Upper lobe of left lung (tissue), 6 donors: ENCODE measurements at regions not wholly inside any gene's neighbourhood (a gene's known extent, or its start where the extent isn't known, plus 50 kb on each side); places are given as distances from the start of the nearest gene placed in this dataset.

Experiments
- ATAC-seq, 2 donors: fragments of 200-7000 bp; cut with Tn5 transposase; one replicate each; pipeline ENCODE4 v1.9.1; 2022; ENCODE audit warnings: mild to moderate bottlenecking in 2 of 2, moderate library complexity in 2 of 2; ENCODE audit not compliant: low FRiP score in 2 of 2
- DNase-seq, 2 donors: peaks; one replicate each; pipeline ENCODE4 v3.0.0-alpha.2; 2019 to 2020
- H3K27ac ChIP-seq, 4 donors: fragments of 200-600 bp; sonication (generic); one replicate each; pipeline ENCODE4 v1.5.1; 2016 to 2019
- H3K27me3 ChIP-seq, 4 donors: fragments of 200-600 bp; sonication (generic); one replicate each; pipeline ENCODE4 v1.5.1; 2017 to 2019
- H3K36me3 ChIP-seq, 4 donors: fragments of 200-600 bp; sonication (generic); one replicate each; pipeline ENCODE4 v1.5.1; 2016 to 2019
- H3K4me1 ChIP-seq, 4 donors: fragments of 200-600 bp; sonication (generic); one replicate each; pipeline ENCODE4 v1.5.1; 2018 to 2019
- H3K4me3 ChIP-seq, 4 donors: fragments of 200-600 bp; sonication (generic); one replicate each; pipeline ENCODE4 v1.5.1; 2017 to 2019; ENCODE audit warnings: mild to moderate bottlenecking in 2 of 4, moderate library complexity in 1 of 4
- H3K9me3 ChIP-seq, 4 donors: fragments of 200-600 bp; sonication (generic); one replicate each; pipeline ENCODE4 v1.5.1; 2018 to 2019
- CTCF ChIP-seq, 6 experiments: fragments of 450-650 bp in 4 of 6; fragments of 200-600 bp in 2 of 6; sonication (generic) in 2 of 6; IDR thresholded peaks; one replicate each; pipeline ENCODE4 v1.5.1; 2016 to 2019; ENCODE audit warnings: antibody characterized with exemption in 6 of 6
- EP300 ChIP-seq, 4 donors: sonication (generic); formaldehyde crosslinking; IDR thresholded peaks; one replicate each; pipeline ENCODE4 v1.5.1; 2017; ENCODE audit warnings: antibody characterized with exemption in 4 of 4, control low read depth in 2 of 4
- POLR2A ChIP-seq, 4 donors: fragments of 450-650 bp; IDR thresholded peaks; one replicate each; pipeline ENCODE4 v1.5.1; 2016 to 2017; ENCODE audit warnings: antibody characterized with exemption in 4 of 4, mild to moderate bottlenecking in 2 of 4
- POLR2AphosphoS5 ChIP-seq, 2 donors: sonication (generic); formaldehyde crosslinking; IDR thresholded peaks; one replicate each; pipeline ENCODE4 v1.5.1; 2017; ENCODE audit warnings: antibody characterized with exemption in 2 of 2
- WGBS, 2 donors: methylation state at CpG; one replicate each; pipeline ENCODE4 v1.1.5; 2017 to 2018; 5-methylcytosine and 5-hydroxymethylcytosine counted together
- donor health status: DM: no; HTN: no; CAD: no; lungs with moderate emphysema.
- donor health status: DM: no; HTN: yes; CAD: no; lungs with severe emphysema.

- Histone ChIP-seq H3K4me3 (no peak overlapping the region), H3K27ac (no peak overlapping the region), H3K36me3 (no peaks in the 10 kb centered on the region), H3K9me3 (no peaks in the 10 kb centered on the region), H3K27me3 (no peaks in the 10 kb centered on the region), H3K4me1 (no peaks in the 10 kb centered on the region)
- no peak for TF ChIP-seq EP300 (IDR thresholded peaks at IDR 0.05)
- TF ChIP-seq POLR2AphosphoS5 (IDR thresholded peaks at IDR 0.05) = no peak
- TF ChIP-seq POLR2A (IDR thresholded peaks at IDR 0.05) = no peak
- no peak for TF ChIP-seq CTCF (IDR thresholded peaks at IDR 0.05)
- ATAC-seq = no peak
- no peak for DNase-seq
- 64 to 81% methylated on average over 2 of the region's 2 CpGs for WGBS, 2 donors
Measured at GRCh38 chr4:96342790-96343455, 503.0 kb downstream of the PDHA2 start.

- Histone ChIP-seq H3K9me3 (no peaks in the 10 kb centered on the region), H3K4me1 (no peaks in the 10 kb centered on the region), H3K4me3 (no peak overlapping the region), H3K27ac (no peak overlapping the region), H3K27me3 (no peaks in the 10 kb centered on the region), H3K36me3 (no peaks in the 10 kb centered on the region)
- no peak for ATAC-seq
- no peak for DNase-seq
- no peak for TF ChIP-seq POLR2AphosphoS5 (IDR thresholded peaks at IDR 0.05)
- no peak for TF ChIP-seq EP300 (IDR thresholded peaks at IDR 0.05)
- TF ChIP-seq POLR2A (IDR thresholded peaks at IDR 0.05) = no peak
- no peak for TF ChIP-seq CTCF (IDR thresholded peaks at IDR 0.05)
Measured at GRCh38 chr4:96343836-96344235, 503.9 kb downstream of the PDHA2 start.

- H3K36me3 ChIP-seq = no peaks in the 10 kb centered on the region
- H3K4me1 ChIP-seq = no peaks in the 10 kb centered on the region
- H3K27me3 ChIP-seq = no peaks in the 10 kb centered on the region
- ATAC-seq (no peak), DNase-seq (no peak)
- no peak overlapping the region for H3K4me3 ChIP-seq
- WGBS, 2 donors = 60 to 68% methylated on average over 2 of the region's 2 CpGs
- H3K27ac ChIP-seq = no peak overlapping the region
- TF ChIP-seq EP300 (IDR thresholded peaks at IDR 0.05) (no peak), POLR2A (IDR thresholded peaks at IDR 0.05) (no peak), POLR2AphosphoS5 (IDR thresholded peaks at IDR 0.05) (no peak)
- H3K9me3 ChIP-seq = no peaks in the 10 kb centered on the region
Measured at GRCh38 chr4:96347582-96347981, 507.7 kb downstream of the PDHA2 start.

- TF ChIP-seq EP300 (IDR thresholded peaks at IDR 0.05) (no peak), CTCF (IDR thresholded peaks at IDR 0.05) (no peak), POLR2AphosphoS5 (IDR thresholded peaks at IDR 0.05) (no peak), POLR2A (IDR thresholded peaks at IDR 0.05) (no peak)
- 32% methylated on average over 3 of the region's 3 CpGs for WGBS, 2 donors
- Histone ChIP-seq H3K36me3 (no peaks in the 10 kb centered on the region), H3K4me1 (peaks cover 0 to 4% (median 0%) of the 10 kb centered on the region in 4 donors), H3K9me3 (no peaks in the 10 kb centered on the region), H3K27me3 (no peaks in the 10 kb centered on the region), H3K4me3 (no peak overlapping the region), H3K27ac (no peak overlapping the region)
- ATAC-seq (no peak), DNase-seq (no peak)
Measured at GRCh38 chr4:96352051-96352517, 512.2 kb downstream of the PDHA2 start.

GRCh38 chr4:96354036-96354712, 514.3 kb downstream of the PDHA2 start:
- Histone ChIP-seq H3K4me3 (no peak overlapping the region), H3K36me3 (no peaks in the 10 kb centered on the region), H3K9me3 (no peaks in the 10 kb centered on the region), H3K4me1 (peaks cover 0 to 4% (median 0%) of the 10 kb centered on the region in 4 donors), H3K27ac (no peak overlapping the region), H3K27me3 (no peaks in the 10 kb centered on the region)
- no peak for TF ChIP-seq POLR2AphosphoS5 (IDR thresholded peaks at IDR 0.05)
- no peak for TF ChIP-seq EP300 (IDR thresholded peaks at IDR 0.05)
- no peak for TF ChIP-seq CTCF (IDR thresholded peaks at IDR 0.05)
- TF ChIP-seq POLR2A (IDR thresholded peaks at IDR 0.05) = no peak
- 18 to 19% methylated on average over 2 of the region's 2 CpGs for WGBS, 2 donors
- ATAC-seq (no peak), DNase-seq (no peak)
